ENCODE measurements at regions not wholly inside any gene's neighbourhood (a gene's known extent, or its start where the extent isn't known, plus 50 kb on each side); places are given as distances from the start of the nearest gene placed in this dataset.

GRCh38 chr11:36933481-36933880, 335.4 kb upstream of the RAG2 start:
- no peak for DNase-seq

DNA sequence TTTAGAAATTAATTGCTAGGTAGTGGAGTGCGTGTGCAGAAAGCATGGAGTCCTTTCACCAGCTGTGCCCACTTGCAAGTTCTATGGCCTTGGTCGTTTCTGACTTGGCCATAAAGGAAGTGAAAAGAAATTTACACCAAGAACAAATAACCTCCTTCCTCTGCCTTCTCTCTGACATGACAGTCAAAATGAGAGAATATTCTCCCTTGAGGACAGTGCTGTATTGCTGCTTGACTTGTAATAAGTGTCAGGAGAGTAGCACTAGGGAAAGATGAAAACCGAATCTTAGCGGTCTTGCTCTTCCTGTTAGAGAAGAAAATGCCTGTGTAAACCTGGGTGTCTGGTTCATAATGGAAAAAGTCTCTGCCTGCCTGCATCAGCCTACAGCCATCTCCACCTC, 333.1 kb upstream of the RAG2 start:
- no peak for DNase-seq

GRCh38 chr11:36930256-36930655, 332.2 kb upstream of the RAG2 start:
- no peak for DNase-seq

GRCh38 chr11:36929401-36929800, 331.4 kb upstream of the RAG2 start:
- no peak for DNase-seq

- DNase-seq: no peak
These were observed 330.6 kb upstream of the RAG2 start for GRCh38 chr11:36928621-36929020.

DNA sequence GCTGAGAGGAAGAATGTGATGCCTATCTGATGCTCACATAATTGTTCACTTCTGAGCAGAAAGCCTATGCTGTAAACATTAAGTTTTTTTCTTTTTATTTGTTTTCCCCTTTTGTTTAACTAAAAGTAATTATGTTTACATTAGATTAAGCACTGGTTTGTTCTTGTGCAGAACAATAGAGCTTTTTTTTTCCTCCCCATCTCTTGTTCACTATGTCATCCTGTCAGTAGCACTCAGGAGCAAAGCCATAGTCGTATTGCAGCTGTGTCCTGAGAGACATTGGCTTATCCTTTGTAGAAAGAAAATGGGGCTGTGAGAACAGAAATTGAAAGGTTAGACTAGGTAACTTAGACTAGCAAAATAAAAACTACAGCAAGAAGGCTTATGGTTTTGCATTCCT, 301.8 kb upstream of the RAG2 start:
- DNase-seq: peak; percentile 41

DNA sequence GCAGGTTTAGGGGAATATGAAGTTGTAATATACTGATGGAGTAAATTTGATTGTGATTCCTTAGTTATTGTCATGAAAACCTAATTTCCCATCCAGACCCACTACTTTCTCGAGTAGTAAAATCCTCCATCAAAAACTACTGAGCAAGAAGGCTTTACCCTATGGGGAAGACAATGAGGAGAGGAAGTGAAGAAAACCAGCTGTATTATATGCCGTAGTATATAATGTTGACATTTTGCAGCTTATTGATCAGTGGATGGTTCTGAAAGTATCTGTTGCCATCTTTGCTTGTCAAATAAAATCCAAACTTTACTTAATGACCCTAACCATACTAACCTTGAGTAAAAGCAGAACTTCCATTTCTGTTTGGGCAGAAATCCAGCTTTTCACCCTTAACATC, 292.8 kb upstream of the RAG2 start:
- no peak for DNase-seq

GRCh38 chr11:36890121-36890679, 292.2 kb upstream of the RAG2 start:
- DNase-seq: no peak

- no peak for DNase-seq
These were observed 287.1 kb upstream of the RAG2 start for GRCh38 chr11:36885154-36885553.

DNA sequence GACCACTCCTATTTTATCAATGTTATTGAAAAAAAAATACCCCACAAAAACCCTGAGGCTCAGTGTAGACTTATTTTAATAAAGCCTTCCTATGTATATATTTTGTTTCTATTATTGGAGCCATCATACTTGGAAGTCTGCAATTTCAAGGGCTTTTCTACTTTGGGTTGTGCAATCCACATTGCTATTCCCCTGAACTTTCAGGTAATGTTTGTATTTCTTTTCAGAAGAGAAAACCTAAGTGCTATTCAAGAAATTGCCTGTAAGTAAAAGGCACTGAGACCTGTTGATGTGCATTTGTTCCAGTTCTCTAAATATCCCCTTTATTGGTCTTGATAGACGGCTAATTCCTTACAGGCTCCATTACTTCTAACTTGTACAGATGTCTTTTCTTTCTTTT, 280.7 kb upstream of the RAG2 start:
- no peak for DNase-seq

GRCh38 chr11:36877149-36877548, 279.1 kb upstream of the RAG2 start:
- DNase-seq: no peak

DNA sequence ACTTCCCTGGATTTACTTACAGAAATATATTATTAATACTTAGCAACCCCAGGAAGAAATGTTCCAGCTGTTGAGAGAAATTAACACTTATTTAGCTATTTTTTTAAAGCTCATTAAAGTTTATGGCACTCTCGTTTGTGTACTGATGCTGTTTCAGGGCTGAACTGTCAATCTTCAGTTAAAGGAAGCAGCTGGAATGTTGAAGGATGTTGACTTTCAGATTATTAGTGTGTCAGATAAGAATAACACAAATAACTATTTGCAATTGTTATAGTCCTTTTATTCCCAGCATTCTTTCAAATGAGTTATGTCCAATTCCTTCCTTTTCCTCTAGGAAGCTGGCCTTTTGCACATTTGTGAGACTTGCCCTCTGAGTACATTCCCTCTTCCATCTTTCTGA, 278.2 kb upstream of the RAG2 start:
- no peak for DNase-seq

GRCh38 chr11:36874291-36874690, 276.3 kb upstream of the RAG2 start:
- no peak for DNase-seq

DNA sequence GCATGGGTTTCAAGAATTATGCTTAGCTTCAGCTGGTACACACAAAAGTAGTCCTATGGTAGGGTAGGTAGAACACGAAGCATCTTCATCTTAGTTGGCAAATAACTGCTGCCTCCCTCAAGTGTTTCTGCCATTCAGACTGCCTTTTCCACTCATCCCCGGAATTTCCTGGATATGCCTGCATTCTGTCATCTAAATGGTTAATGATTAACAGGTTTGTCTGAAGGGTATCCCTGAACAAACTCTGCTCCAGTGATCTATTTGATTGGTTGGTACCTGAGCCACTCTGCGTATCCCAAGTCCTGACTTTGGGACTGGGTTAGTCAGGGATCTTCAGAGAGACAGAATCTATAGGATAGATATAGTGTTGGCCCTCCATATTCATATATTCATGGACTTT, 272.3 kb upstream of the RAG2 start:
- DNase-seq: no peak

DNA sequence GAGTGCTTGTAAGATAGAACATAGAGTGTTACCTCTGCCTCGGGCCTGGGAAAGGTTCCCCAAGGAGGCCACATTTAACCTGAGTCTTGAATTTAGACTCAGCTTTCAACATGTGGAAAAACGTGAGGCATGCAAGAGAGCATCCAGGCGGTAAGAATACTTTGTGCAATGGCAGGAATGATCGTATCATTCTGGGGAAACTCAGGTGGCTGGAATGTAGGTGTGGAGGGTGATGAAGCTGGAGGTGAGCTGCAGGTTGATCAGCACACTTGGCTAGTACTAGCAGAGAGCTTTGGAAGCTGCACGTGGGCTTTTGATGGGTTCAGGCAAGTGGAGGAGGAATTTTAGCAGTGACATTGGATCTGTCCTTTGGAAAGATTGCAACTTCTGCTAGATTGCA, 270.3 kb upstream of the RAG2 start:
- DNase-seq: no peak

DNA sequence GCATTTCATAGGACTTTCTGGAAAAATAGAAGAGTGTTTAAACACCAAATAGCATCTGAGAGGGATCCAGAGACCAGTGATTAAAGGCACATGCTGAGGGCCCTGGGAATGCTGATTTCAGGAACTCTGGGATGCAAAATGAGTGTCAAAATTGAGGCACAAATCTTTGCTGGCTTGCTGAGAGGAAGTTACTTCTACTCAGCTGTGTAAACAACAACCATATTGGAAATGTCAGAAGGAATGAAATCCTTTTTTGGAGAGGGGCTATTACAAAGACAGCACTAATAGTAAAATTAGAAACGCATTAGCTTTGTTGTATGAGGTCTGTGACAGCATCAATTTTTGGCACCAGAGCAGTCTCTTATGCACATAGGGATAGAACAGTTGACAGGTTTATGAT, 267.8 kb upstream of the RAG2 start:
- DNase-seq: no peak

DNA sequence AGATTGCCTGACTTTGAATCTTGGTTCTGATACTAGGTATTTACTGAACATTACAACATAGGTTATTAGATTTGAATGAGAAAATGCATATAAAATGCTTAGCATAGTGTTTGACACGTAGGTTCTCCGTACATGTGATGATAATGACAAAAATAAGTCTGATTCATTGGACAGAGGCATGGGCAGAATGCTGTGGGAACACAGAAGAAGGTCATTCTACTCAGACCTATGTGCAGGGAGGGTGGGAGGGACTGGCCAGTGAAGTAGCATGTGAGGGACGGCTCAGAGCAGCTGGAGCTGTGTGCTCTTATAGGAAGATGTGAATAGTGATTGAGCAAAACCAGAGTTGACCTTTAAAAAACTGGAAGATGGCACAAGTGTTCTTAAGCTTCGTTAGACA, 256.8 kb upstream of the RAG2 start:
- DNase-seq: no peak

DNA sequence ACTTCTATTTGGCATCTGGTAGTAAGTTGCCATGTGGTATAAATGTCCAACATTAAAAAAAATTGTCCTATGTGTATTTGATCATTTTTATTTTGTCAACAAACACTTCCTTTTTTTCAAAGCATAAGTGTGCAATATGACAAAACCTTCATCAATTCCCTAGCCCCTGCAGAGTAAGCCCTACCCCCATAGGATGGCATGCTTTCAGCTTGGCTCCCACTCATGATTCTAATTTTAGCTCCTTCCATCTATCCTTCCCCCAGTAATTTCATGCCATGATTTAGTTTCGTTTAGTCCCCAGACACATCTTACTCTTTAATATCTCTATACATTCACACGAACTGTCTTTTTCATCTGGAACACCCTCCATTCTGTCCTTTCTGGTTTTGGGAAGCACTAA, 250.6 kb upstream of the RAG2 start:
- DNase-seq: no peak

DNA sequence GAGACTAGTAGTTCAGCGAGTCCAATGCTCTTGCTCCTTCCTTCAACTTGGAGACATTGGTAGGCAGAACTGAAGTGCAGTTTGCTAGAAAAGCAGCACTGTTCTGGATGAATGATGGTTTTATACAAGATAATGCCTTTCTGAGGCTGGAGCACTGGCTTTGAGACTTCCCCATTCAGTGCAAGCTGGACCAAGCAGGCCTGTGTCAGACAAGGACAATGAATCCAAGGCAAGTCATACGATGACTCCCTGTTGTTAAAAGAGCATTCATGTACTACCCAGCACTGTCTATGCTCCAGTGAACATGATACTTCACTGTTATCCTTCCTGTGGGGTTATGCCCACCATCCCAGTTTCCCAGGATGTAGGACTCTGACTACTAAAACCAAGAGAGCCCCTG, 242.3 kb upstream of the RAG2 start:
- DNase-seq: no peak

- DNase-seq: no peak
These were observed 239.9 kb upstream of the RAG2 start for GRCh38 chr11:36837831-36838437.

DNA sequence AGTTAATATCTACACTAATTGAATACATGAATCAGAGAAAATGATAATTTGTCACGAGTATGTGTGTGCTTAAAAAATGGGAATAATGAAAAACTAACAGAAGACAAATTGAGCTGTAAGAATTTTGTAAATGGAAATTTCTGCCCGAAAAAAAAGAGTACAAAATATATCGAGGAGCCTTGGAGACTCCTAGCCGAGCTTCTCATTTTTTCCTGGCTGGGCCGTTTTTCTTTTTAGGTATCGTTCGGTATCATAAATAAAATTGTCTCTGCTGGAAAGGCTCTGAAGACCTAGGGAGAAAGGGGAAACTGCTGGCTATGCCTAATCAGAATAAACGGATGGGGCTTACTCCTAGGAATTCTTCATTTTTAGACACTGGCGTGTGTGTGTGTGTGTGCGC, 227.2 kb upstream of the RAG2 start:
- no peak for DNase-seq

DNA sequence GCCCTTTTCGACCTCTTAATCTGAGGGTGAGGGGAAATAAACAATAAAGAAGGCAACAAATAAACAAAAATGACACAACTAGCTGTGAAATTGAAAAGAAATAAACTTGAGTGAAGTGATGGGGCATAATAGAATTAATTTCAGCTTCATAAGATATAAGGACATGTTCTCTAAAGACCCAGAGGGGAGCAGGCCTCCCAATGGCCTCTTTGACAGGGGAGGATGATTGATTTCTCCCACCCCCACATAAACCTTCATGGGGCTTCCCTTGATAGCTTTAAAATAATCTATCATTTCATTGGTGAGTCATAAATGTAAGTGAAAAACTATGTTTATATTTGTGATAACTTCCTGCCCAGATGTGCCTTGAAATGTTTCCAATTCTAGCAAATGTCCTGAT, 226.3 kb upstream of the RAG2 start:
- DNase-seq: no peak

DNA sequence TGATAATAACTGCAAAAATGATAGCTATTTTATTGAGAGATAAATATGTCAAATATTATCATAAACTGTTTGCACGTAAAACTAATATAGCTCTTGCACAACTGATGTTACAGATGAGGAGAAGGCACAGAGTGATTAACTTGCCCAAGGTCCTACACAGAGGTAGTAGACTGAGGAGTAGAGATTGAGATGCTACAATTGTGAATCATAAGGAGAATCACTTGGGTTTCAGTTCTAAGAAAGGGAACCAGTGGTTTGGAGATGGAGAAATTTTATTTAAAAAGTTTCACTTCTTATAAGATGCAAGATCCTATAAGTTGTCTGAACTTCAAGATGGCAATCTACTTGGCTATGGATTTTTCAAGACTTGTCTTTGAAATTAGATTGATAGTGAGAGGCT, 224.8 kb upstream of the RAG2 start:
- no peak for DNase-seq

- no peak for DNase-seq
These were observed 220.4 kb upstream of the RAG2 start for GRCh38 chr11:36818410-36818809.

DNA sequence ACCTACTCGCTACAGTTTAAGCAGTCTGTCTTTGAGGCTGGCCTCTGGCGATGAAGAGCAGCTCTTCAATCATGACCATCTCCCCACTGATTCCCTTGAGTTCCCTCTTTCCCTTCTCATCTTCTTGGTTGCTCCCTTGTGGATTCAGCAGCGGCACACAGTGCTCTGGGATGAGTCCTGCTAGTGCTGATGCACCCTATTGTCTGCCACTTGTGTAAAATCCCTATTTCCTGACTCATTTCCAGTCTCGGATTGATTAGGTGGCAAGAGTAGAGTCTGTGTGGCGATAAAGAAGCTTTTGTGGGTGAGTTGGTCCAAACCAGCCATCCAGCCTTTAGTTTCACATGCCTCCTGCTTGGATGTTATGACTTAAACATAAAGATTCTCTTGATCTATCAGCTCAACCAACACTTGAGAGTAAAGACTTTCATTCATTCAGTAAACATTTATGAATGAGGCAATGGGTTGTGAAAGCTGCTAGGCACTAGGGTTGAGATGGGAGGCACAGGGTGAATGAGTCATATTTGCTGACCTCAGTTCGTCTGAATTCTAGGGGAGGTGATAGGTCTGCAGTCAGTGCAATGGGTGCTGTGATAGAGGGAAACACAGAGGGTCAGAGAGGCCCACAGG, 219.4 kb upstream of the RAG2 start:
- no peak for DNase-seq
